ENCODE measurements at regions not wholly inside any gene's neighbourhood (a gene's known extent, or its start where the extent isn't known, plus 50 kb on each side); places are given as distances from the start of the nearest gene placed in this dataset.

- DNase-seq, result no peak
These were observed 174.9 kb upstream of the RPL38 start for GRCh38 chr17:74028354-74029116.

DNA sequence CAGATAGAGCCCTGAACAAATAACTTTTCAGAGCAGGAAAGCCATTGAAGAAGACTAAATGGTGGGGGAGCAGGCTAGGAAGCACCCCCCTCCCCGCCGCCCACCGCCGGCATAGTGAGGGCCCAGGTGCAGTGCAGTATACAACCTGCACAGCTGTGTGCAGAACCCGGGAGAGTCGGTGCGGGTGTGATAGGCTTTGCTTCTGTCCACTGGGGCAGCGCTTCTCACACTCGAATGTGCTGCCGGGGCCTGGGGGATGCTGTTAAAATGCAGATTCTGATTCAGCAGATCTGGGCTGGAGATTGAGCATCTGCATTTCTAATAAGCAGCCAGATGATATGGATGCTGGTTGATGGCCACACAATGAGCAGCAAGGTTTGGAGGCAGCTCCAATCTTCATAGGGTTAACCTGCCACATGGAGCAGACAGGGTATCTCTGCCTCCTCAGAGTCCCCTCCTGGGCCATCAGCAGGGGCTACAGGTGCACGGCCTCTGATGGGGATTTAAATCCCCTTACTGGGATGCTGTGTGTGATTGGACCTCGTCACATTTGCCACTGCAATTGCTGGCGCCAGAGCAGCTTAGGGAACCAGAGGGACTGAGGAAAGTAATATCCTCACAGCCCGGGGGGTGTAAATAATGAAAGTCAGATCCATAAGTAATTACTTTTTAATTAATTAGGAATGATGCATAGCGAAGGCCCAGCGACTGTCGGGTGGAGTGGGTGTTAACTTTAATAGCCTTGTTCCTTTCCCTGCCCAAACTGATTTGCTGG is 172.0 kb upstream of the RPL38 start:
- no peak for DNase-seq

GRCh38 chr17:74032222-74032621 is 171.3 kb upstream of the RPL38 start:
- no peak for DNase-seq

- peak; percentile 83 for DNase-seq
These were observed 166.2 kb upstream of the RPL38 start for GRCh38 chr17:74037320-74037719.

DNA sequence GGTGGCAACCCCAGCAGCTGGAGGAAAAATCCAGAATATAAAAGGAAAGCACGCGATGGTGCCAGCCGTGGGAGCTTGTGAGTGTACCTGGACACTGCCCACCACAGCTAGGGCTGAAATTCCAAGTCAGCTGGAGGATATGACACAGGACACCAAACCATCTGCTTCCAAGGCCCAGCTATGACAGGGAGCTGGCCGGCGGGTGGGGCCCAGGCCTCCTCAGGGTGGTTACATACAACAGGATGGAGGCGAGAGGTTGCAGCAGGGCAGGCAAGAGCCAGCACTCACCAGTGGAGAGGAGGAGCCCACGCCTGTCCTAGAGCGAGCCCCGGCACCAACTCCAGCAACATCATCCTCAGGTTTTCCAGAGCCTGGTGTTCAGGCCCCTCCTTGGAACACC is 163.2 kb upstream of the RPL38 start:
- DNase-seq, result no peak

GRCh38 chr17:74040729-74041128 is 162.7 kb upstream of the RPL38 start:
- DNase-seq, result no peak

DNA sequence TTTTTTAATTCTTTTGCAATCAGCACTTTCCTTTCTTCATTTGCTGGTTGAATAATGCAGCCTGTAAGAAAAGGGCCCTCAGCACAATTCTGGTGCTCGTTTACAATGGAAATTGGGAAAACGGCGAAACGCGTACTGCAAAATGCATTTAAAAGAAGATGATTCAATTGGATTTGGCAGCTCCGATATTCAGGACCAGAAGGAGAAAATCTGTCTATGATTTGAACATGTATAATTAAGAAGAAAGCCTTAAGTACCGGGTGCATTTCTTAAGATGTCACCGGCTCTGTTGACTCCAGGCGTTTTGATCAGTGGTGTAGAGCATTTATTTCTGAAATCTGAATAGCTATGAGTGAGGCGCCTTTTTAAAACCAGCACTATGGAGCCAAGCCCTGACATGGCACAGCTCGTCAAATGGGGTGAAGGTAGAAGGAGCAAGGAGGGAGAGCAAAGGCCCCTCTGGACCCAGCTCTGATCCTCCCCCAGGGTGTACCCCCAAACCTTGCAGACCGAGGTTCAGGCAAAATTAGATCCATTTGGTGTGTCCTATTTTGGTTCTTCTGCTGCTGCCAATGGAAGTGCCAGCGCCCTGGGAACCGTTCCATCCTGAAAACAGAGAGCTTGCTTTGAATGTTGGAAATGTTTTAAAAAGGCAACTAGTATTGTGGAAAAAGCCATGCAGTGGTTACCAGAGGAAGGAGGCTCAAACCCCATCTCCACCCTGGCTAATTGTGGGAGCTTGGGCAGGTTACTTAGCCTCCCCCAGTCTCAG is 161.4 kb upstream of the RPL38 start:
- DNase-seq, result no peak

DNA sequence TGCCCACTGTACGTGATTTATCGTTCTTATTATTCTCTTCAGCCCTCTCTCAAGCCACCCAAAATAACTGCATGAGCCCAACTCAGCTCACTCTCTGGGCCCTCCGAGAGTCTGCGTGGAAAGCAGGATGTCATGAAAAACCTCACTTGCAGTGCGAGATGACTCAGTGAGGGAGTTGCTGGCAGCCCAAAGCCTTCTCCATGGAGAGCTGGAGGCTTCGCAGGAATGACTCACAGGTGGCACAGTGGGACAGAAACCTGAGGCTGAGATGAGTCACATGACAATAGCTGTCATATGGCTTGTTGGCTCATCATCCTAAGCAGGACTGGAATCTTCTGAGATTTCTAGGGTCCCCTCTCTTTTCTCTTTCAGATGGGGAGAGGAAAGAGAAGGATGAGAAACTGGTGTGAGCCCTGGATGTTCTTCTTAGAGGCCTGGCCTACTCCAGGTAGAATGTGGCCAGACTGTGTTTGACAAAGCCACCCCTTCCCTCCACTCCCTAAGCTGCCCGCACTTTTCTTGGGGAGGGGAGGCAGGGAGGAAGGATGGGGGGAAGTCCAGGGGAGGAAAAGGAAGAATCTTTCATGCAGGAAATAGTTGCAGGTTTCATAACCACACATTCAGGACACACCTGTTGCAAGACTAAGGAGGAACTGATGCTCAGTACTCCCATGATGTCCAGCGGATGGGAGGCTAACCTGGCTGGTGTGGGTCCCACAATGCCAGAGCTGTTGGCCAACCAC is 160.6 kb upstream of the RPL38 start:
- DNase-seq, result no peak

GRCh38 chr17:74043976-74044375 is 159.5 kb upstream of the RPL38 start:
- DNase-seq, result no peak

DNA sequence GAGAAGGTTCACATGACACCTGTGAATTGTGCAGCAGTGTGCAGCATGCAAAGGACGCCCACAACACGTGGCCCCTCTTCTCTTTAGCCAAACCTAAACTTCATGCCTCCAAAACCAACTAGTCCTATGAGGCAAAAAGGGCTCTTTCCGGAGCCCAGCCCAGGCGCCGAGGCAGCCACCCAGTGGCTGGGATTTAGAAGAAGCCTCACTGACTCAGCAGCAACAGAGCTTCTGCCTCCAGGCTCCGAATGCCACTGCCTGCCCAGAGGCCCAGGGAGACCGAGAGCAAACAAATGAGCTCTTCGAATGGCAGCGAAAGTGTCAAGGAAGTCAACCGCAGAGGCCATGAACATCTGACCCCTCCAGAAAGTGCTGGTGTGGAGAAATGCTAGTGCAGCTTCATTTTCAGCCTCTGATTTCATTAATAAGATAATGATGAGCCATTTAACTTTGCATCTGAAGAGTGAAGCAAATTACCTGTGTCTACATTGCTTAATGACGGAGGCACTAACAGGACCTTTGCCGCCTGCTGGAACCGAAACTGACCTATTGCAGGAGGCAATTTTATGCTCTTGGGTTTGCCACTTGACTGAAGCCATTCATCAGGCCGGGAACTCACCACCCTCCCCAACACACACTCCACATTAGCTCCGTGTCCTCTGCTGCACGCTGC is 157.7 kb upstream of the RPL38 start:
- DNase-seq, result no peak

DNA sequence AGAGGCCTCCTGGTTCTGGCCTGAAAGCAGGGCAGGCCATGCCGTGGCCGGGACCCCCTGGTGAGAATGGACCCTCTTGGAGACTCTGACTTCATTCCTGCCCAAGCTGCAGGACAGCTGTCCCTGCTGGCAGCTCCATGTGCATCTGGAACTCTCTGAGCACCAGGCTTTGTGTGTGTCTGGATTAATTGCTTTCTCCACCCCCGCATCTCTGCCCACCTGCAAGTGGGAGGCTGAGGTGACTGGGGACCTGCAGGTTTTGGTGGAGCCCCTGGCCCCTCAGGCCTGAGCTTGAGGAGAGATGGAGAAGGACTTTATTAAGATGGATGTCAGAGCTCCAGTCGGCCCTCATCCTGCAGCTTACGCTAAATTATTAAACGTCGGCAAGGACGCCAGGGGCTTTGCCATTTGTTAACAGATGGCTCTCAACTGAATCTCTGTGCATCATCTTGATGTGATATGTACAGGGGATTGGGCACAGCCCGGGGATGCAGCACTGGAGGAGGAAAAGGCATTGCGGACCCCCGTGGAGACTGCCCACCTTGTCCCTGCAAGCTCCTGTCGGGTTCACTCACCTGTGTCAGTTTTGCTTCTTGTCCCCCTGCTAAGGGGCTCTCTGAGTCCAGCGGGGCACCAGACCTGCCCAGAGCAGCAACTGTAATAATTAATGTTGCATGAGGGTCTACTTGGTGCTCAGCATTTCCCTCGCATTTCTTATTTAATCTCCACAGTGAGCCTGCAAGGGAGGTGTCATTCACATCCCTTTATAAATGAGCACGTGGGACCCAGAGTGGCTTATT is 154.1 kb upstream of the RPL38 start:
- no peak for DNase-seq

DNA sequence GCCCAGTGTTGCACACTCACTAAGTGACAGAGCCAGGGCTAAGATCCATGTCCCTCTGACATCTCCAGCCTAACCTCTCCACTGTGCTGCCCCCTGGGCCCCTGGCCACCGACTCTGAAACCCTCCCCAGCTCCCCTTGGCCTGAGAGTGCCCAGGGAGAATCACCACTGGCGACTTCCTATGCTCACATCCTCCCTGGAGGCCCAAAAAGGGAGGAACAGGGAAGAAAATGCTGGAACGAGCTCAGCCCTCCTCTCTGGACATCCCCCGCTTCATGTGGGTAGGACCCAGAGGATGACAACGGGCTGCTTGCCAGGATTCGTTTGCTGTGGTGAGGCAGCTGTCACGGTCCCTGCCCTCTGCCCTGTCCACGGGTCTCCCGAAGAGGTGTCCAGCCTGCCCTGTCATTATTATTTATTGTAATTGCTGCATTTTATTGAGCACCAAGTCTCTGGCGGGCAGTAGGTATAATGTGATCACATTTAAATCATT is 153.5 kb upstream of the RPL38 start:
- no peak for DNase-seq

- DNase-seq, result no peak
These were observed 152.1 kb upstream of the RPL38 start for GRCh38 chr17:74051348-74051747.

- DNase-seq, result no peak
These were observed 150.3 kb upstream of the RPL38 start for GRCh38 chr17:74052993-74053711.

DNA sequence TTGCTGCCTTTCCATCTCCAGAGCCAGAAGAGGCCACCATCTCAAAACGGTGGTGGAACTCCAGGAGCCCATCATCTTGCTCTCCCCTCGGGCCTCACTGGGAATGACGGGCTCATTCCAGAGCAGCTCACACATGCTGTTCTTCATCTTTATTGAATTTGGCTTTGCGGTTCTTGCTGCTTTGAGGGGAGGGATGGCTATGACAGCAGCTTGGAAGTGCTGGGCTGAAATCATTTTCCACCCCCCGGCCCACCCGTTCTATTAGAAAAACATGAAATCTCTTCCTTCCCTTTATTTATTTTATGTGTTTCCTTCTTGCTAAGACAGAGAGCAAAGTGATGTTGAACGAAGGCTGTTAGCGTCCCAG is 149.8 kb upstream of the RPL38 start:
- no peak for DNase-seq

- no peak for DNase-seq
These were observed 149.2 kb upstream of the RPL38 start for GRCh38 chr17:74054249-74054648.

GRCh38 chr17:74055508-74056160 is 147.8 kb upstream of the RPL38 start:
- no peak for DNase-seq

GRCh38 chr17:74059479-74060240 is 143.8 kb upstream of the RPL38 start:
- DNase-seq, result no peak

DNA sequence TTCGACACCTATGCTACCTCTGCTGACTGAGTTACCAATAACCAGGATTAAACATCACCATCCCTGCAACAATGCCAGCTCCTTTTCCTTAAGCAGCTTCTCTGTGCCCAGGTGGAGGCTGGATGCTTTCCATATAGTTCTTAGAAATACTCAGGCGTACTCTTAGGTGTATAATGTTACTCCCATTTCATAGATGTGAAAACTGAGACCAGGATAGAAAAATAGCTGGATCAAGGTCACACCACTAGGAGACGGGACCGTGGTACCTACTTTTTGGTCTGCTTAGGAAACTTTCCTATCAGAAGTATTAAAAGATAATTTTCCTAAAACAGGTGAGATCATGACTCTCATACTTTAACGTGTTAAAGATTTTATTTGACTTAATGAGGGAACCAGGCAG is 141.7 kb upstream of the RPL38 start:
- DNase-seq, result no peak

Data from NCI-H2227 treated with DMSO at 0.1 percent for 48 hours (cell line).